SK-N-SH treated with all-trans-retinoic acid at 6 μM for 48 hours (cell line): ENCODE measurements at regions not wholly inside any gene's neighbourhood (a gene's known extent, or its start where the extent isn't known, plus 50 kb on each side); places are given as distances from the start of the nearest gene placed in this dataset.

Experiments
- ATAC-seq: fragments of 200-7000 bp; cut with Tn5 transposase; 3 replicates; pipeline ENCODE4 v1.9.1; 2020; ENCODE audit warnings: mild to moderate bottlenecking, moderate library complexity
- ARNTL ChIP-seq: fragments of 450-650 bp; formaldehyde crosslinking; IDR thresholded peaks from 2 replicates; pipeline ENCODE4 v1.5.0; 2020; ENCODE audit warnings: low read depth, mild to moderate bottlenecking, moderate library complexity, borderline replicate concordance
- BACH2 ChIP-seq: fragments of 250-450 bp; sonication (Bioruptor Pico); IDR thresholded peaks from 2 replicates; pipeline ENCODE4 v1.9.0; 2021; ENCODE audit warnings: mild to moderate bottlenecking, borderline replicate concordance
- CSDC2 ChIP-seq: fragments of 250-450 bp; sonication (Bioruptor Pico); IDR thresholded peaks from 2 replicates; pipeline ENCODE4 v1.5.0; 2020; ENCODE audit warnings: mild to moderate bottlenecking, moderate library complexity
- CSRNP3 ChIP-seq: fragments of 250-450 bp; sonication (Bioruptor Pico); IDR thresholded peaks from 2 replicates; pipeline ENCODE4 v1.5.1; 2021; ENCODE audit warnings: mild to moderate bottlenecking, moderate library complexity
- GLIS3 ChIP-seq: fragments of 250-450 bp; sonication (Bioruptor Pico); IDR thresholded peaks from 2 replicates; pipeline ENCODE4 v1.5.0; 2020; ENCODE audit warnings: mild to moderate bottlenecking, moderate library complexity
- ISL1 ChIP-seq: fragments of 250-450 bp; sonication (Bioruptor Pico); IDR thresholded peaks from 2 replicates; pipeline ENCODE4 v2.1.2; 2022; ENCODE audit warnings: mild to moderate bottlenecking, moderate library complexity
- OSR1 ChIP-seq: fragments of 250-450 bp; sonication (Bioruptor Pico); IDR thresholded peaks from 2 replicates; pipeline ENCODE4 v1.8.0; 2022; ENCODE audit warnings: moderate library complexity, mild to moderate bottlenecking, inconsistent platforms
- PATZ1 ChIP-seq: fragments of 250-450 bp; sonication (Bioruptor Pico); IDR thresholded peaks from 2 replicates; pipeline ENCODE4 v1.8.0; 2020; ENCODE audit warnings: mild to moderate bottlenecking, moderate library complexity, borderline replicate concordance
- POU6F1 ChIP-seq: fragments of 250-450 bp; sonication (Bioruptor Pico); IDR thresholded peaks from 2 replicates; pipeline ENCODE4 v1.8.0; 2021; ENCODE audit warnings: low read depth, mild to moderate bottlenecking, moderate library complexity, borderline replicate concordance
- PPARA ChIP-seq: fragments of 250-450 bp; sonication (Bioruptor Pico); IDR thresholded peaks from 2 replicates; pipeline ENCODE4 v1.5.0; 2020; ENCODE audit warnings: mild to moderate bottlenecking, borderline replicate concordance
- RARB ChIP-seq: fragments of 250-450 bp; sonication (Bioruptor Pico); IDR thresholded peaks from 2 replicates; pipeline ENCODE4 v1.8.0; 2021; ENCODE audit warnings: mild to moderate bottlenecking, moderate library complexity
- SNAI2 ChIP-seq: fragments of 250-450 bp; sonication (Bioruptor Pico); IDR thresholded peaks from 2 replicates; pipeline ENCODE4 v1.5.0; 2020; ENCODE audit warnings: mild to moderate bottlenecking, moderate library complexity
- TOX ChIP-seq: fragments of 250-450 bp; sonication (Bioruptor Pico); IDR thresholded peaks from 2 replicates; pipeline ENCODE4 v1.8.0; 2021; ENCODE audit warnings: mild to moderate bottlenecking, moderate library complexity, borderline replicate concordance
- ZC3H10 ChIP-seq: fragments of 250-450 bp; sonication (Bioruptor Pico); IDR thresholded peaks from 2 replicates; pipeline ENCODE4 v1.5.1; 2021; ENCODE audit warnings: mild to moderate bottlenecking, moderate library complexity
- ZFP3 ChIP-seq: fragments of 250-450 bp; sonication (Bioruptor Pico); IDR thresholded peaks from 2 replicates; pipeline ENCODE4 v1.5.0; 2020; ENCODE audit warnings: mild to moderate bottlenecking, moderate library complexity
- ZFP30 ChIP-seq: fragments of 450-650 bp; formaldehyde crosslinking; IDR thresholded peaks from 2 replicates; pipeline ENCODE4 v1.5.0; 2022; ENCODE audit warnings: mild to moderate bottlenecking, moderate library complexity
- ZNF565 ChIP-seq: fragments of 450-650 bp; formaldehyde crosslinking; conservative IDR thresholded peaks from 2 replicates; pipeline ENCODE4 v1.5.0; 2020; ENCODE audit warnings: low read depth, mild to moderate bottlenecking, moderate library complexity
- ZNF70 ChIP-seq: fragments of 450-650 bp; formaldehyde crosslinking; IDR thresholded peaks from 2 replicates; pipeline ENCODE4 v1.5.0; 2020; ENCODE audit warnings: mild to moderate bottlenecking, moderate library complexity
- ZNF8 ChIP-seq: fragments of 450-650 bp; formaldehyde crosslinking; IDR thresholded peaks from 2 replicates; pipeline ENCODE4 v1.5.0; 2020; ENCODE audit warnings: mild to moderate bottlenecking, moderate library complexity

GRCh38 chr16:86359571-86359970 lies 150.8 kb upstream of the FOXF1 start:
- no peak for ATAC-seq
- TF ChIP-seq POU6F1 (CRISPR knock-in tag) (no peak), SNAI2 (no peak), ZC3H10 (CRISPR knock-in tag) (no peak), ISL1 (no peak), ZNF8 (no peak)
- TF ChIP-seq, all 23 proteins: peak for 0

- TF ChIP-seq RARB (no peak), PATZ1 (CRISPR knock-in tag) (no peak), ZNF8 (no peak), ZFP30 (CRISPR knock-in tag) (no peak), TOX (CRISPR knock-in tag) (no peak), OSR1 (CRISPR knock-in tag) (no peak), BACH2 (CRISPR knock-in tag) (no peak), SNAI2 (no peak), ZFP3 (CRISPR knock-in tag) (no peak)
These were observed 148.0 kb upstream of the FOXF1 start for GRCh38 chr16:86362155-86362849.

GRCh38 chr16:86363057-86363490 lies 147.3 kb upstream of the FOXF1 start:
- peak; percentile 84 for ATAC-seq
- no peak for TF ChIP-seq ZFP30 (CRISPR knock-in tag)
- TF ChIP-seq PPARA, result no peak
- no peak for TF ChIP-seq GLIS3
- TF ChIP-seq ISL1, result no peak
- TF ChIP-seq TOX (CRISPR knock-in tag), result no peak
- TF ChIP-seq ZNF70 (CRISPR knock-in tag), result no peak

More at GRCh38 chr16:86362155-86362849, 148.0 kb upstream of the FOXF1 start:
- peak; percentile 28 for ATAC-seq

- TF ChIP-seq ARNTL (CRISPR knock-in tag) (no peak), ISL1 (no peak), PATZ1 (CRISPR knock-in tag) (no peak), CSDC2 (CRISPR knock-in tag) (no peak), SNAI2 (no peak), ZNF70 (CRISPR knock-in tag) (no peak), GLIS3 (no peak), OSR1 (CRISPR knock-in tag) (no peak), CSRNP3 (CRISPR knock-in tag) (no peak), ZNF565 (CRISPR knock-in tag) (no peak)
- TF ChIP-seq, all 23 proteins: peak for 0
- peak; percentile 82 for ATAC-seq
These were observed 146.3 kb upstream of the FOXF1 start for GRCh38 chr16:86363836-86364618.
